ENCODE measurements at regions not wholly inside any gene's neighbourhood (a gene's known extent, or its start where the extent isn't known, plus 50 kb on each side); places are given as distances from the start of the nearest gene placed in this dataset.

GRCh38 chr18:73045037-73045436 is 177.2 kb upstream of the NETO1 start:
- no peak for TF ChIP-seq CTCF (IDR thresholded peaks at IDR 0.05)
- TF ChIP-seq POLR2A (IDR thresholded peaks at IDR 0.05), result no peak

Measured in thyroid gland (tissue), 4 donors.